ENCODE measurements at regions not wholly inside any gene's neighbourhood (a gene's known extent, or its start where the extent isn't known, plus 50 kb on each side); places are given as distances from the start of the nearest gene placed in this dataset.
A peak's percentile ranks its signal among the peaks of the same experiment; 100 is the strongest.

DNA sequence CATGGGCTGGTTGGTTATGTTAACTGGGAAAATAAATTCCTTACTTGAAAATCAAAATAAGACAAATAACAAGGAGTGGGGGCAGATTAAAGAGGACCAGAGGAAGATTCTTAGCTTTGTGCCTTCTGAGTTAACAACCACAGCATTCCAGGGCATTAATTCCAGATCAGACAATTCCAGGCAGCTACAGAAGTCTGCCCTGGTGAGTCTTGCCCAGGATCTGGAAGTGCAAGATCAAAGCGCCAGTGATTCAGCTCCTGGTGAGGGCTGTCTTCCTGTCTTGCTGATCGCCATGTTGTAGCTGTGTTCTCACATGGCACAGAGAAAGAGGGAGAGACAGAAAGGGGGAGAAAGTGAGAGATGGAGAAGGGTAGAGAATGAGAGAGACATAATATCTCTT lies 65.6 kb downstream of the ANXA2R start:
- TF ChIP-seq, protein P1, sequence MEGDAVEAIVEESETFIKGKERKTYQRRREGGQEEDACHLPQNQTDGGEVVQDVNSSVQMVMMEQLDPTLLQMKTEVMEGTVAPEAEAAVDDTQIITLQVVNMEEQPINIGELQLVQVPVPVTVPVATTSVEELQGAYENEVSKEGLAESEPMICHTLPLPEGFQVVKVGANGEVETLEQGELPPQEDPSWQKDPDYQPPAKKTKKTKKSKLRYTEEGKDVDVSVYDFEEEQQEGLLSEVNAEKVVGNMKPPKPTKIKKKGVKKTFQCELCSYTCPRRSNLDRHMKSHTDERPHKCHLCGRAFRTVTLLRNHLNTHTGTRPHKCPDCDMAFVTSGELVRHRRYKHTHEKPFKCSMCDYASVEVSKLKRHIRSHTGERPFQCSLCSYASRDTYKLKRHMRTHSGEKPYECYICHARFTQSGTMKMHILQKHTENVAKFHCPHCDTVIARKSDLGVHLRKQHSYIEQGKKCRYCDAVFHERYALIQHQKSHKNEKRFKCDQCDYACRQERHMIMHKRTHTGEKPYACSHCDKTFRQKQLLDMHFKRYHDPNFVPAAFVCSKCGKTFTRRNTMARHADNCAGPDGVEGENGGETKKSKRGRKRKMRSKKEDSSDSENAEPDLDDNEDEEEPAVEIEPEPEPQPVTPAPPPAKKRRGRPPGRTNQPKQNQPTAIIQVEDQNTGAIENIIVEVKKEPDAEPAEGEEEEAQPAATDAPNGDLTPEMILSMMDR (conservative IDR thresholded peaks at IDR 0.05; ENCODE audit: low read depth, low read length): no peak
- DNase-seq (ENCODE audit: low read depth): peak; percentile 76
- no peak overlapping the region for H3K4me3 ChIP-seq (ENCODE audit: low read length)

DNA sequence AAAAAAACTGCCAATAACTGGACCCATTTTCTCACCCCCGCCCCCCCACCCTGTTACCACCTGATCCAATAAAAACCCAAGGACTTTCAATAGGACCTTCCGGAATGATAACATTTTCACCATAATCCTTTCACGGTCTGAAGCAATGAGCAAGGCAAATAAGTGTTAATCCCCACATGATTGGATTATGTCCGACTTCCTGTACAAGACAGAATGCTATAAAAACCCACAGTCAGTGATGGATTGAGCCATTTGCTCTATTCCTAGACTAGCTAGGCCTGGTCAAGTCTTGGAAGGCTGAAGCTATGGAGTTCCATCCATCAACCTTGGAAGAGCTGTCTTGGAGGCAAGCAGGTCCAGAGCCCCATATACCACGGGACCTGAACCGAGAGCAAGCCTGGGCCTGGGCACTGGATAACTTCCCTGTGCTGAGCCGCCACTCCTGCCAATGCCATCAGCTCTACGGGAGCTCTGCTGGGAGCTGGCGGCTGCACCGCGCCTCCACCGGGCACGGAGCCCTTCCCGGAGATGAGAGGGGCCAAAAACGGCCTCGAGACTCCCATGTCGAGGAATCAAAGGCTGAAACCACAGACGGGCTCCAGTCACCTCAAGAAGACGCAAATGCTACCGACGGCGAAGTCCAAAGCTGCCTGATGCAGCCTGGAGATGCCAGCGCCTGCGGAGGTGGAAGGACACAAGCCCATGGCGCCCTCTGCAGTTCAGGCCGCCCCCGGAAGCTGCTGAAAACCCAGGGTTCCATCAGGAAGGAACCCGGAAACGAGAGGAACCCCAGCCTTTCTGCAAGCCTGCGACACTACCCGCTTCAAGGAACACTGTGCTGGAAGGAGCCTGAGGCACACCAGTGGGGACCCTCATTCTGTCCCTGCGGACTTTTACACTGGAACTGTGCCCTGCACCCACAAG lies 69.2 kb downstream of the ANXA2R start:
- TF ChIP-seq, protein P1 (conservative IDR thresholded peaks at IDR 0.05; ENCODE audit: low read depth, low read length): no peak
- no peak for DNase-seq (ENCODE audit: low read depth)
- no peak overlapping the region for H3K4me3 ChIP-seq (ENCODE audit: low read length)

- TF ChIP-seq, protein P1 (conservative IDR thresholded peaks at IDR 0.05; ENCODE audit: low read depth, low read length): no peak
- no peak overlapping the region for H3K4me3 ChIP-seq (ENCODE audit: low read length)
- no peak for DNase-seq (ENCODE audit: low read depth)
These were observed 74.2 kb downstream of the ANXA2R start for GRCh38 chr5:42965934-42966333.

DNA sequence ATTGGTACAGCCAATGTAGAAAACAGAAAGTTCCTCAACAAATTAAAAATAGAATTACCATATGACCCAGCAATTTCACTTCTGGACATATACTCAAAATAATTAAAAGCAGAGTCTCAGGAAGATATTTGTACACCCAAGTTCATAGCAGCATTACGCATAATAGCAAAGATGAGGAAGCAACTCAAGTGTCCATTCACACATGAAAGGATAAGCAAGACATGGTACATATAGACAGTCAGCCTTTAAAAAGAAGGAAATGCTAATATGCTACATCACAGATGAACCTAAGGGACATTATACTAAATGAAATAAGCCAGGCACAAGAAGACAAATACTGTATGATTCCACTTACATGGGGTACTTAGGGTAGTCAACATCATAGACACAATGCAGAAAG lies 76.7 kb downstream of the ANXA2R start:
- H3K4me3 ChIP-seq (ENCODE audit: low read length): no peak overlapping the region
- TF ChIP-seq, protein P1 (conservative IDR thresholded peaks at IDR 0.05; ENCODE audit: low read depth, low read length): no peak
- DNase-seq (ENCODE audit: low read depth): no peak

GRCh38 chr5:42962124-42962523 lies 78.0 kb downstream of the ANXA2R start:
- TF ChIP-seq, protein P1 (conservative IDR thresholded peaks at IDR 0.05; ENCODE audit: low read depth, low read length): no peak
- H3K4me3 ChIP-seq (ENCODE audit: low read length): no peak overlapping the region
- DNase-seq (ENCODE audit: low read depth): no peak

GRCh38 chr5:42960506-42960905 lies 79.6 kb downstream of the ANXA2R start:
- DNase-seq (ENCODE audit: low read depth): no peak
- TF ChIP-seq, protein P1 (conservative IDR thresholded peaks at IDR 0.05; ENCODE audit: low read depth, low read length): no peak
- H3K4me3 ChIP-seq (ENCODE audit: low read length): no peak overlapping the region

- no peak overlapping the region for H3K4me3 ChIP-seq (ENCODE audit: low read length)
- TF ChIP-seq, protein P1 (conservative IDR thresholded peaks at IDR 0.05; ENCODE audit: low read depth, low read length): no peak
- no peak for DNase-seq (ENCODE audit: low read depth)
These were observed 83.6 kb downstream of the ANXA2R start for GRCh38 chr5:42956551-42956950.
